ENCODE measurements at regions not wholly inside any gene's neighbourhood (a gene's known extent, or its start where the extent isn't known, plus 50 kb on each side); places are given as distances from the start of the nearest gene placed in this dataset.

DNA sequence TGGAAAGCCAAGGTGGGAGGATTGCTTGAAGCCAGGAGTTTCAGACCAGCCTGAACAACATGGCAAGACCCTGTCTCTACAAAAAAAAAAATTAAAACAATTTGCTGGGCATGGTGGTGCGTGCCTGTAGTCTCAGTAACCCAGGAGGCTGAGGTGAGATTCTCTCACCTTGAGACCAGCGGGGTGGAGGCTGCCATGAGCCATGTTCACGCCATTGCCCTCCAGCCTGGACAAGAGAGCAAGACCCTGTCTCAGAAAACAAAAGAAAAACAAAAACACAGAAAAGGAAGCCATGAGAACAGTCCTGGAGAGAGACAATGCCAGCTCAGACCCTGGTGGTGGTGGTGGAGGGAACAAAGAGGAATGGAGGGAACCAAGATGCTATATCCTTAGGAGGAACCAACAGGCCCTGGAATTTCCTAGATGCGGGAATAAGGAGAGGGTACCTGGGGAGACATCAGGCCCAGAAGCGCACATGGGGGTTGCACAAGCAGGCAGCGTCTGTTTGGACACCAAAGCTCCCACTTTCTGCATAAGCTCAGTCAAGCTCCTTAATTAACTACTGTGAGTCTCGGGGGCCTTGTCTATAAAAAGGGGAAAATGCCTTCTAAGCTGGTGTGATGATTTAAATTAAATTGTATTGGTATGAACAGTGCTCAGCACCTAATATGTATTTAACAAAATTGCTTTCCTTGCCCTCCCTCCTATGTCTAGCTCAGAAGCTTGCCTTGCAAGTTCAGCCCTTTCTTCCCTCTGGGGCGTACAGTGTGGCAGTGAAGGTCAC lies 143.8 kb downstream of the CCT6B start:
- Histone ChIP-seq H3K4me3 (ENCODE audit: low read depth, low read length) (no peak overlapping the region), H3K36me3 (no peaks in the 10 kb centered on the region), H3K27me3 (no peaks in the 10 kb centered on the region), H3K9me3 (no peaks in the 10 kb centered on the region), H3K4me1 (peaks cover 29% of the 10 kb centered on the region)
- TF ChIP-seq, protein P1, sequence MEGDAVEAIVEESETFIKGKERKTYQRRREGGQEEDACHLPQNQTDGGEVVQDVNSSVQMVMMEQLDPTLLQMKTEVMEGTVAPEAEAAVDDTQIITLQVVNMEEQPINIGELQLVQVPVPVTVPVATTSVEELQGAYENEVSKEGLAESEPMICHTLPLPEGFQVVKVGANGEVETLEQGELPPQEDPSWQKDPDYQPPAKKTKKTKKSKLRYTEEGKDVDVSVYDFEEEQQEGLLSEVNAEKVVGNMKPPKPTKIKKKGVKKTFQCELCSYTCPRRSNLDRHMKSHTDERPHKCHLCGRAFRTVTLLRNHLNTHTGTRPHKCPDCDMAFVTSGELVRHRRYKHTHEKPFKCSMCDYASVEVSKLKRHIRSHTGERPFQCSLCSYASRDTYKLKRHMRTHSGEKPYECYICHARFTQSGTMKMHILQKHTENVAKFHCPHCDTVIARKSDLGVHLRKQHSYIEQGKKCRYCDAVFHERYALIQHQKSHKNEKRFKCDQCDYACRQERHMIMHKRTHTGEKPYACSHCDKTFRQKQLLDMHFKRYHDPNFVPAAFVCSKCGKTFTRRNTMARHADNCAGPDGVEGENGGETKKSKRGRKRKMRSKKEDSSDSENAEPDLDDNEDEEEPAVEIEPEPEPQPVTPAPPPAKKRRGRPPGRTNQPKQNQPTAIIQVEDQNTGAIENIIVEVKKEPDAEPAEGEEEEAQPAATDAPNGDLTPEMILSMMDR (IDR thresholded peaks at IDR 0.05; ENCODE audit: low read depth, low read length) = no peak
- DNase-seq = no peak

DNA sequence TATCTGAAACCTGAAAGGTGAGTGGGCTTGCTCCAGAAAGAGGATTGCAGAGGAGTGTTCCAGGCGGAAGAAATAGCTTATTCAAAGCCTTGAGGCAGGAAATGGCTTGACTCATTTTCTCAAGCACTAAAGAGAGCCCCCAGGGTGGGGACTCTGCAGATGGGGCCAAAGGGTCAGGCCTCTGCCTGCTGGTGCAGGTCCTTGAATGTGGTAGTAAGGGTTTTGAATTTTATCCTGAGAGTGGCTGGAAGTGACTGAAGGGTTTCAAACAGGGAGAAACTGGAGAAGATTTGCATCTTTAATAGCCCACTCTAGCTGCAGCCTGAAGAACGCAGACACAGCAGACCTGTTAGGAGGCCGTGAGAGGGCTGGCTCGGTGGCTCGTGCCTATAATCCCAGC lies 144.4 kb downstream of the CCT6B start:
- H3K9me3 ChIP-seq = no peaks in the 10 kb centered on the region
- no peak for DNase-seq
- H3K36me3 ChIP-seq = no peaks in the 10 kb centered on the region
- H3K4me3 ChIP-seq (ENCODE audit: low read depth, low read length) = no peak overlapping the region
- H3K4me1 ChIP-seq = peaks cover 23% of the 10 kb centered on the region
- TF ChIP-seq, protein P1 (IDR thresholded peaks at IDR 0.05; ENCODE audit: low read depth, low read length) = no peak
- H3K27me3 ChIP-seq = no peaks in the 10 kb centered on the region

DNA sequence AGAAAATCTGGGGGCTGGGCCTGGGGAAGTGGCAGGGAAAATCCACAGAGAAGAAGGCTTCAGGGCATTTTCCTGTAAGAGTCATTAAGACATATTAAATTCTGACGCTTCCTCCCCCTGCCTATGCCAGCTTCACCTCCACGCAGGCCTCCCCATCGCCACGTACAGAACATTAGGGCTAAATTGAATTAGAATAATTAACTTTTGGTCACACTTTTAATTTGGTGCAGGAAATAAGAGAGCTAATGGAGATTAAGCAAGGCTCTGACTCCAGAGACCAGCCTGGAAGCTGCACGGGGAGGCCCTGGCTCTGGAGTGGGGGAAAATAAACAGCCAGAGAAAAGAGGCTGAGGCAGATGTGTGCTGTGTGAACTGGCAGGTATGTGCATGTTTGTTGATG lies 148.0 kb downstream of the CCT6B start:
- Histone ChIP-seq H3K36me3 (no peaks in the 10 kb centered on the region), H3K9me3 (no peaks in the 10 kb centered on the region), H3K4me1 (peaks cover 14% of the 10 kb centered on the region), H3K4me3 (ENCODE audit: low read depth, low read length) (no peak overlapping the region), H3K27me3 (no peaks in the 10 kb centered on the region)
- no peak for DNase-seq
- TF ChIP-seq, protein P1 (IDR thresholded peaks at IDR 0.05; ENCODE audit: low read depth, low read length) = no peak

DNA sequence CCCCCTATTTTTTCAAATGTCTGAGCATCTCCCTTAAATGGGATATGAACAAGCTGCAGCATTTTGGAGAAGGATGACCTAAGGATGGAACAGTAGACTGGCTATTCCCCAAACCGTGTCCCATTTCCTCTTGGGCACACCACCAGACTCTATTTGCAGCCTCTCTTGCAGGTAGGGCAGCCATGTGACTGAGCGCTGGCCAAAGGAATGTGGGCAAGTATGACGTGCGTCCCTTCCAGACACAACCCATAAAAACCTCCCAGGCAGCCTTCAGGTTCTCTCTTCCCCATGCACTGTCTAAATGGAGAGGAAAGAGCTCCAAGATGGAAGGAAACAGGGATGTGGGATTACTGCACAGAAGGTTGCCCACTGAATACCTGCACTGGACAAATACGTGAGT lies 149.7 kb downstream of the CCT6B start:
- Histone ChIP-seq H3K36me3 (no peaks in the 10 kb centered on the region), H3K27me3 (no peaks in the 10 kb centered on the region), H3K4me3 (ENCODE audit: low read depth, low read length) (no peak overlapping the region), H3K4me1 (peaks cover 14% of the 10 kb centered on the region), H3K9me3 (no peaks in the 10 kb centered on the region)
- no peak for DNase-seq
- TF ChIP-seq, protein P1 (IDR thresholded peaks at IDR 0.05; ENCODE audit: low read depth, low read length) = no peak

DNA sequence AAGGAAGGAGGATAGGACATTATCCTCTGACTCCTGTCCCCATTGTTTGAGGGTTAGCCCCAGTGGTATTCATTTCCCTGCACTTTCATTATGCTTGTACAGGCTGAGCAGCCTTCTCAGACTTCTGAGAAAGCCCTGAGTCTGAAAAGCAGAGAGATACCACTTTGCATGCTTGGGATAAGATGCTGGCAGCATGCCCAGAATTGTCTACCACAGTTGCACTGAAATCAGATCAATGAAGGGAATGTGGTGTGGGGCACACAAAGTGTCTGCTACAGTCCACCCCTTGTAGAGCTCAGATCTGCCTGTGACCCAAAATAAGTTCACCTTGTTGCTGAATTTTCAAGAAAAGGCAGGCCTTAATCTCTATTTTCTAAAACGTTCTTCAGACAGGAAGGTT lies 160.6 kb downstream of the CCT6B start:
- Histone ChIP-seq H3K4me3 (ENCODE audit: low read depth, low read length) (no peak overlapping the region), H3K36me3 (no peaks in the 10 kb centered on the region), H3K9me3 (0 out of 2 replicates have a peak, but pooled peaks cover 4% of the 10 kb centered on the region), H3K27me3 (no peaks in the 10 kb centered on the region), H3K4me1 (no peaks in the 10 kb centered on the region; the same call in 1 of the 2 replicates)
- DNase-seq = peak; percentile 57
- TF ChIP-seq, protein P1 (IDR thresholded peaks at IDR 0.05; ENCODE audit: low read depth, low read length) = no peak

DNA sequence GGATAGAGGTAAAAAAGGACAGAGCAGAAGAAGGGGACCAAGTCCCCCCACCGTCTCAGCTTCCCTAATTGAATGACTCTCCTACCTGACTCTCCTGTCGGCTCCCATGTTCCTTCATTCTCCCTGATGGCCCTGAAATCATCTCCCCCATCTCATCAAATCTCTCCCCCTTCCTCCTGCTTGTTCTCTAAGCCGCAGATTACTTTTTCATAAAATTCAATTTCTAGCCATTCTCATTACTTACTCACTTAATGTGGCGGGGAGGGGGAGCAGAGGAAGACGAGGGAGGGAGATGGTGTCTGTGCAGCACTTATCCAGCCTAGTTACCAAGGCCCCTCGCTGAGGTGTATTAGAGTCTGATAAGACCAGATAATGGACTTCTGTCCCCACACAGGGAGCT lies 161.5 kb downstream of the CCT6B start:
- Histone ChIP-seq H3K4me3 (ENCODE audit: low read depth, low read length) (no peak overlapping the region), H3K9me3 (0 out of 2 replicates have a peak, but pooled peaks cover 4% of the 10 kb centered on the region), H3K4me1 (no peaks in the 10 kb centered on the region; the same call in 1 of the 2 replicates), H3K36me3 (no peaks in the 10 kb centered on the region), H3K27me3 (no peaks in the 10 kb centered on the region)
- TF ChIP-seq, protein P1 (IDR thresholded peaks at IDR 0.05; ENCODE audit: low read depth, low read length) = no peak
- no peak for DNase-seq
